HL-60 (cell line): ENCODE measurements at regions not wholly inside any gene's neighbourhood (a gene's known extent, or its start where the extent isn't known, plus 50 kb on each side); places are given as distances from the start of the nearest gene placed in this dataset.

Experiments used
- DNase-seq, 2 experiments: peaks; one replicate each; pipeline ENCODE4 v3.0.0-alpha.2; 2010 to 2020; ENCODE audit warnings: low read depth in 1 of 2, low spot score in 1 of 2
- H3K27ac ChIP-seq: fragments of 250-450 bp; sonication (Bioruptor Pico); replicated peaks from 2 replicates; pipeline ENCODE4 v1.5.1; 2020; ENCODE audit warnings: mild to moderate bottlenecking, moderate library complexity
- H3K27me3 ChIP-seq: fragments of 250-450 bp; sonication (Bioruptor Pico); 2 replicates; pipeline ENCODE4 v1.5.1; 2021; ENCODE audit warnings: mild to moderate bottlenecking, moderate library complexity; ENCODE audit not compliant: insufficient read depth, poor library complexity, severe bottlenecking
- H3K4me3 ChIP-seq: replicated peaks from 2 replicates; pipeline ENCODE4 v1.5.1; 2011; ENCODE audit warnings: mild to moderate bottlenecking, control low read depth, low read length; ENCODE audit not compliant: insufficient read depth
- GABPA ChIP-seq: IDR thresholded peaks from 2 replicates; pipeline ENCODE4 v1.6.1; 2012; ENCODE audit warnings: low read depth
- POLR2AphosphoS5 ChIP-seq: IDR thresholded peaks from 2 replicates; pipeline ENCODE4 v1.6.1; 2012; ENCODE audit warnings: low read depth
- SPI1 ChIP-seq: IDR thresholded peaks from 2 replicates; pipeline ENCODE4 v1.6.1; 2012; ENCODE audit warnings: low read depth, mild to moderate bottlenecking, borderline replicate concordance
- TF ChIP-seq, protein P1 (sequence below): IDR thresholded peaks from 2 replicates; pipeline ENCODE4 v1.6.1; 2012; ENCODE audit warnings: low read depth; ENCODE audit not compliant: insufficient replicate concordance
- TF ChIP-seq, protein P2 (sequence below): IDR thresholded peaks from one replicate; pipeline ENCODE4 v1.5.1; 2011; ENCODE audit warnings: low read length, control low read depth, inconsistent platforms; ENCODE audit not compliant: insufficient read depth

- no peak for DNase-seq
- no peak overlapping the region for H3K4me3 ChIP-seq
- H3K27me3 ChIP-seq = no peaks in the 10 kb centered on the region
- no peak overlapping the region for H3K27ac ChIP-seq
- TF ChIP-seq, protein P1, sequence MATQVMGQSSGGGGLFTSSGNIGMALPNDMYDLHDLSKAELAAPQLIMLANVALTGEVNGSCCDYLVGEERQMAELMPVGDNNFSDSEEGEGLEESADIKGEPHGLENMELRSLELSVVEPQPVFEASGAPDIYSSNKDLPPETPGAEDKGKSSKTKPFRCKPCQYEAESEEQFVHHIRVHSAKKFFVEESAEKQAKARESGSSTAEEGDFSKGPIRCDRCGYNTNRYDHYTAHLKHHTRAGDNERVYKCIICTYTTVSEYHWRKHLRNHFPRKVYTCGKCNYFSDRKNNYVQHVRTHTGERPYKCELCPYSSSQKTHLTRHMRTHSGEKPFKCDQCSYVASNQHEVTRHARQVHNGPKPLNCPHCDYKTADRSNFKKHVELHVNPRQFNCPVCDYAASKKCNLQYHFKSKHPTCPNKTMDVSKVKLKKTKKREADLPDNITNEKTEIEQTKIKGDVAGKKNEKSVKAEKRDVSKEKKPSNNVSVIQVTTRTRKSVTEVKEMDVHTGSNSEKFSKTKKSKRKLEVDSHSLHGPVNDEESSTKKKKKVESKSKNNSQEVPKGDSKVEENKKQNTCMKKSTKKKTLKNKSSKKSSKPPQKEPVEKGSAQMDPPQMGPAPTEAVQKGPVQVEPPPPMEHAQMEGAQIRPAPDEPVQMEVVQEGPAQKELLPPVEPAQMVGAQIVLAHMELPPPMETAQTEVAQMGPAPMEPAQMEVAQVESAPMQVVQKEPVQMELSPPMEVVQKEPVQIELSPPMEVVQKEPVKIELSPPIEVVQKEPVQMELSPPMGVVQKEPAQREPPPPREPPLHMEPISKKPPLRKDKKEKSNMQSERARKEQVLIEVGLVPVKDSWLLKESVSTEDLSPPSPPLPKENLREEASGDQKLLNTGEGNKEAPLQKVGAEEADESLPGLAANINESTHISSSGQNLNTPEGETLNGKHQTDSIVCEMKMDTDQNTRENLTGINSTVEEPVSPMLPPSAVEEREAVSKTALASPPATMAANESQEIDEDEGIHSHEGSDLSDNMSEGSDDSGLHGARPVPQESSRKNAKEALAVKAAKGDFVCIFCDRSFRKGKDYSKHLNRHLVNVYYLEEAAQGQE = no peak
- TF ChIP-seq POLR2AphosphoS5 (no peak), SPI1 (no peak), GABPA (no peak)
- TF ChIP-seq, protein P2, sequence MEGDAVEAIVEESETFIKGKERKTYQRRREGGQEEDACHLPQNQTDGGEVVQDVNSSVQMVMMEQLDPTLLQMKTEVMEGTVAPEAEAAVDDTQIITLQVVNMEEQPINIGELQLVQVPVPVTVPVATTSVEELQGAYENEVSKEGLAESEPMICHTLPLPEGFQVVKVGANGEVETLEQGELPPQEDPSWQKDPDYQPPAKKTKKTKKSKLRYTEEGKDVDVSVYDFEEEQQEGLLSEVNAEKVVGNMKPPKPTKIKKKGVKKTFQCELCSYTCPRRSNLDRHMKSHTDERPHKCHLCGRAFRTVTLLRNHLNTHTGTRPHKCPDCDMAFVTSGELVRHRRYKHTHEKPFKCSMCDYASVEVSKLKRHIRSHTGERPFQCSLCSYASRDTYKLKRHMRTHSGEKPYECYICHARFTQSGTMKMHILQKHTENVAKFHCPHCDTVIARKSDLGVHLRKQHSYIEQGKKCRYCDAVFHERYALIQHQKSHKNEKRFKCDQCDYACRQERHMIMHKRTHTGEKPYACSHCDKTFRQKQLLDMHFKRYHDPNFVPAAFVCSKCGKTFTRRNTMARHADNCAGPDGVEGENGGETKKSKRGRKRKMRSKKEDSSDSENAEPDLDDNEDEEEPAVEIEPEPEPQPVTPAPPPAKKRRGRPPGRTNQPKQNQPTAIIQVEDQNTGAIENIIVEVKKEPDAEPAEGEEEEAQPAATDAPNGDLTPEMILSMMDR = no peak
Observed at GRCh38 chr12:19834592-19834991, 395.3 kb downstream of the AEBP2 start.

- Histone ChIP-seq H3K27me3 (no peaks in the 10 kb centered on the region), H3K4me3 (no peak overlapping the region), H3K27ac (no peak overlapping the region)
- no peak for DNase-seq
- TF ChIP-seq, protein P1 = no peak
Observed at GRCh38 chr12:19836056-19836455, 396.8 kb downstream of the AEBP2 start.

- DNase-seq = no peak
- no peak overlapping the region for H3K27ac ChIP-seq
- no peak overlapping the region for H3K4me3 ChIP-seq
- no peak for TF ChIP-seq GABPA
- no peak for TF ChIP-seq POLR2AphosphoS5
- TF ChIP-seq, protein P1 = no peak
- TF ChIP-seq SPI1 = no peak
- TF ChIP-seq, protein P2 = no peak
- no peaks in the 10 kb centered on the region for H3K27me3 ChIP-seq
Observed at GRCh38 chr12:19836456-19836855, 397.2 kb downstream of the AEBP2 start.

- Histone ChIP-seq H3K27ac (no peak overlapping the region), H3K4me3 (no peak overlapping the region), H3K27me3 (no peaks in the 10 kb centered on the region)
- no peak for TF ChIP-seq GABPA
- TF ChIP-seq, protein P1 = no peak
- no peak for TF ChIP-seq POLR2AphosphoS5
- TF ChIP-seq SPI1 = no peak
- TF ChIP-seq, protein P2 = no peak
- no peak for DNase-seq
Observed at GRCh38 chr12:19837543-19837942, 398.3 kb downstream of the AEBP2 start.
